HG03064 (cell line): ENCODE measurements at regions not wholly inside any gene's neighbourhood (a gene's known extent, or its start where the extent isn't known, plus 50 kb on each side); places are given as distances from the start of the nearest gene placed in this dataset.
"Not testable (repeated sequence)": the region's sequence is repeated elsewhere in the genome, so short reads cannot be mapped to it uniquely, and the experiment has no call there.

Experiments
- ATAC-seq: cut with Tn5 transposase; IDR thresholded peaks from one replicate; pipeline ENCODE4 v1.9.1; 2021; ENCODE audit warnings: low read depth; ENCODE audit not compliant: unreplicated experiment

DNA sequence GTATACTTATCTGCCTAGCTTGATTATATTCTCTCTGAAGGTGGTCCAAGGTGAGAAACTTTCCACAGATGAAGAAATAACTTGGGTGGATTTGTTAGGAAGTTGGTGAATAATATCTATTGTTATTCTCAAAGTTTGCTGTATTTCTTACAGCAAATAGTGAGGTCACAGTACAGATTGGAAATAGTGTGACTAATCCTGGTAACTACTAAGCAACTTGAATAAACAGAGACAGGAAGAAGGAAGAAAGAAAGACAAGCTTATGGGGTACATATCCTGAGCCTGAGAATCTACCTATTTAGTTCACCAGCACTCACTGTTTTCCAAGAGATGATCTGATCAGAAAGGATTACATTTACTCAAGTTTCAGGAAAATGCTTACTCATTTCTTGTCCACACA is 1416.1 kb downstream of the RPA4 start:
- ATAC-seq: no peak

- not testable (repeated sequence) for ATAC-seq
Observed at GRCh38 chrX:98300536-98300935, 1416.8 kb downstream of the RPA4 start.

DNA sequence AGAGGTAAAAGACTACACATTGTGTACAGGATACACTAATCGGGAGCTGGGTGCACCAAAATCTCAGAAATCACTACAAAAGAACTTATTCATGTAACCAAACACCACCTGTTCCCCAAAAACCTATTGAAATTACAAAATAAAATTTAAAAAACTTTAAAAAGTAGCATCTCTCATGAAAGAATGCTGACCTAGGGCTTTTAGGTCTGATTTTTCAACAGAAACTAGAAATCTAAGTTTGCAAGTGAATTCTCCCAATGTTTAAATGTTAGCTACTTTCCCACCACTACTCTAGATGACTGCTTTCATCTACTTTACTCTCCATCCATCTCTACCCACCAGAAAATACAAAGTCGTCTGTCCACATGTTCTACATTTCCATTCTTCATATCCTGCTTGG is 1447.7 kb downstream of the RPA4 start:
- no peak for ATAC-seq

GRCh38 chrX:98338544-98338943 is 1454.8 kb downstream of the RPA4 start:
- ATAC-seq: no peak

DNA sequence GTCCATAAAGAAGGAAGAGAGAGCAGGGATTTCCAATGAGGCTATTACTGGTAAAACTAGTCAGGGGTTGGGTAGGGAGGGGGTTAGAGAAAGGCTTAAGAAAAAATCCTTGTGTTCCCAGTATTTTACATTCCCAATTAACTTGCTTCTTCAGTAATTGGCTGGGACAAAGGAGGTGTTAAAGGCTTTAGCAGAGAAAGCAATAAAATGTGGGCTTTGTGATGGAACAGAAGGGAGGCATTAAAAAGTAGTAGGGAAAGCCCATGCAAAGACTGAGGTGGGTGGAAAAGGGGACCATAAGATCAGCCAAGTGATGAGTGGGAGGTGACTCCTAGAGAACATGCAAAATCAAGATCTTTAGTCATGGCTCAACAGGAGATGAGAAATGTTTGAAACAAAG is 1467.2 kb downstream of the RPA4 start:
- ATAC-seq: no peak

GRCh38 chrX:98357146-98357545 is 1473.4 kb downstream of the RPA4 start:
- no peak for ATAC-seq

- no peak for ATAC-seq
Observed at GRCh38 chrX:98362630-98363029, 1478.9 kb downstream of the RPA4 start.

- ATAC-seq: no peak
Observed at GRCh38 chrX:98371994-98372393, 1488.3 kb downstream of the RPA4 start.

DNA sequence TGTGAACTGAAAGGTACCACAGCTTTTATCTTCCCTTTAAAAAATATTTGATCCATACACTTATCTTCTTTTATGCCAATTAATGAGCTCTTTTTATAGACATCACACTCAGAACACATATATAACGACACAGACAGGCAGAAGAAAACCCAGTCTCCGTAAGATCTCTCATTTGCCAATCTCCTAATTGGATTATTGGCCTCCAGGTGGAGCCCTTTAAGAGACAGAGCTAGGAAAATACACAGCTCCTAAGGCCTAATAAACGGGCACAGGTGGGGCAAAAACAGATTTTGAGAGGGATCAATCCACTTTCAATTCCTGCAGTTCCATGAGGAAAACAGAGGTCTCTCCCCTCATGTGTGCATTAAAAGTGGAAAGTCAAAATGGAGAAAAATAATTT is 1495.4 kb downstream of the RPA4 start:
- no peak for ATAC-seq

- no peak for ATAC-seq
Observed at GRCh38 chrX:98380106-98380505, 1496.4 kb downstream of the RPA4 start.

DNA sequence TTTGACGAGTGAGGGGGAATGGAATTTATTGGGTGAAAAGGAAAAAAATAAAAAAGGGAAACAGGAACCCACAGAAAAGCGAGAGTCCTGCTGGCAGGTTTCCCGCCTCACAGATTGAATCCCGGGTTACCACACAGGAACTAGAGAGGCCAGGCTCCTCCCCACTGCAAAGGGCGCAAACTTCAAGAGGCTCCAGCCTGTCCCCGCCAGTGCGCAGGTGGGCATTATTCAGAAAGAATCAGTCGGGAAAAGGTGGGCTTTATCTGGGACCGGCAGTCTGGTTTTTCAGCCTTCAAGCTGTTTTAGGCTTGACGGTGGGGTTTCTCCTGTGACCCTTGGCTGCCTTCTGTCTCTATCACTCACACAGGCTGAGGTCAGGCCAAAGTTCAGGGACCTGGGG is 1496.8 kb downstream of the RPA4 start:
- no peak for ATAC-seq

GRCh38 chrX:98398542-98398941 is 1514.8 kb downstream of the RPA4 start:
- no peak for ATAC-seq

GRCh38 chrX:98405376-98405775 is 1521.7 kb downstream of the RPA4 start:
- ATAC-seq: no peak

GRCh38 chrX:98407584-98407983 is 1523.9 kb downstream of the RPA4 start:
- ATAC-seq: no peak

DNA sequence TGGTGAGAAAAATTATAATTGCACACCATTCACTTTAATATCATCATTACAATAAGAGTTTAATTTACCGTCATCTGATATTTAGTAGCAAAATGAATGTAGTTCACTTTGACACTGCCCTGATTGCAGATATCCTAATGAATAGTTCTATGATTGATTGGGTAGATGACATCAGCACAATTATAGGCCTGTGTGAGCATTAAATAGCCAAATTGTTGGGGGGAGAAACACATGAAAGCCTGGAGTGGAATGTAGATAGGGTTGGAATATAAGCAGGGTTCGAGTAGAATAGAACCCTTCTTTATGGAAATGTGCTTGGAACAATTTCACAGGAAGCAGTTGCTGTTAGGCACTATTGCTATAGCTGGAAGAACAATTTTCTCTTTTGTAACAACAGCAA is 1526.2 kb downstream of the RPA4 start:
- ATAC-seq: no peak

DNA sequence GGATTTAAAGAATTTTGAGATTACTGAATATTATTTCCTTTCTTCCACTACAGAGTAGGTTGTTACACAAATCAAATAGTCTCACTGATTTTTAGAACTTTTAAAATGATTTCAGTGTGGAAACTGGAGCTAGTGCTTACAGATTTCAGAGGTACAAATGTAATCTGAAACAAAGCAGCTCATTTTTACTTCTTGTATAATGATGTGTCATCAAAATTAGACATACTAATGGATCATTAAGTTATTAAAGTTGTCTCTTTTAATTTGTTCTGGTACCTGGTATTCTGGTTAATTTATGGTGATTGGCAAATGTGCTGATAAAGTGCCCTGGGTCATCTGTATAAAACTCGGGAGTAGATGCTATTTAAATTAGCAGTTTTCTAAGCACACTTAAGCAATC is 1528.3 kb downstream of the RPA4 start:
- ATAC-seq: no peak

DNA sequence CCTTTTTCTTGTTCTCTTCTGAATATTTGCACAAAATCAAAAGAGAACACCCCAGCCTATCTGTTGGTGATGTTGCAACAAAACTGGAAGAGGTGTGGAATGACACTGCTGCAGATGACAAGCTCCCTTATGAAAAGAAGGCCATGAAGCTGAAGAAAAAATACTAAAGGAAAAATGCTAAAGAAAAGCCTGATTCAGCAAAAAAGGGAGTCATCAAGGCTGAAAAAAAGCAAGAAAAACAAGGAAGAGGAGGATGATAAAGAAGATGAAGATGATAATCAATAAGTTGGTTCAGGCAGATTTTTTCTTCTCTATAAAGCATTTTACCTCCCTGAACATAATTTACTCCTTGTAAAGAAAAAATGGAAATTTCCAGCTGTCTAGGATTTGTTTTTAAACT is 1538.8 kb downstream of the RPA4 start:
- no peak for ATAC-seq

DNA sequence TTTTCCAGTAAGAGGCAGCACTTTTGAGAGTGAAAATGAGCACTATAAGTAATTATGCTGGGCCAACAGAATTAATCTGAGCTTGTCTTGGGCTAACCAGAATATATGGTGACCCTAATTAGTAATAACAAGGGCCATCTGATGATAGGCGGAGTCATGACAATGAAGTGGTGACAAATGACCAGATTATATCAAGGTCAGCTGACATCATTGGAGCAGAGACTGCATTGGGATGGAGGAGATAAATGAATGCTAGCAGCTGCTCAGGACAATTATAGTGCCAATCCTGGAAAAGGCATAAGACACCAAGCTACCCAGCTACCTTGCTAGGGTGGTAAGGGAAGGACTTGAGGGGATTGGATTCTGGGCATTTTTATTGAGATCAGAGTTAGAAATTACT is 1548.7 kb downstream of the RPA4 start:
- ATAC-seq: no peak

GRCh38 chrX:98448524-98448923 is 1564.8 kb downstream of the RPA4 start:
- no peak for ATAC-seq

DNA sequence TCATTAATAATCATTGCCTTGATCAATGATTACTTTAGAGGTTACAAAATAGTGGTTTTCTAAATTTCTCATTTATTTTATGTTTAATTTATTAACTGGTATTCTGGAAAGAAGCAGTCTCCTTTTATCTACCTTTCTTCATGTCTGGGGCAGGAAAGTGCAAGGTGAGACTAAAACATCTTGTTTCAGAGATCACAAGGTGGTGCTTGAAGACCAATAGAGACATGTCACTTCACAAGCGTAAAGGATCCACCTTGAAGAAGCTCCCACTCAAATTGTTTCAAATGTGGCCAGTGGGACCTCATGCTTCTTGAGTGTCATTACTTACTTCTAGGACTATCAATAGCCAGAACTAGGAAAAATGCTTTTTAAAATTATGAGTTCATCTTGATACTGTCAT is 1568.7 kb downstream of the RPA4 start:
- ATAC-seq: no peak

DNA sequence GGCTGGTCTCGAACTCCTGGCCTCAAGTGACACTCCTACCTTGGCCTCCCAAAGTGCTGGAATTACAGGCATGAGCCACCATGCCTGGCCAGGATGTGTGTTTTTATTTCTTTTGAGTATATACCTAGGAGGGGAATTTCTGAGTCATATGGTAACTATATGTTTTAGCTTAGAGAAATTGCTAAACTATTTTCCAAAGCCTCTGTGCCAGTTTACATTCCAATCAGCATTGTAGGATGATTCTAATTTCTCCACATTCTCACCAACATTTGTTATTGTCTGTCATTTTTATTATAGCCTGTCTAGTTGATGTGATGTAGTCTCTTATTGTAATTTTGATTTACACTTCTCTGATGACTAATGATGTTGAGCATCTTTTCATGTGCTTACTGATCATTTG is 1576.0 kb downstream of the RPA4 start:
- no peak for ATAC-seq

- ATAC-seq: no peak
Observed at GRCh38 chrX:98480606-98481005, 1596.9 kb downstream of the RPA4 start.

DNA sequence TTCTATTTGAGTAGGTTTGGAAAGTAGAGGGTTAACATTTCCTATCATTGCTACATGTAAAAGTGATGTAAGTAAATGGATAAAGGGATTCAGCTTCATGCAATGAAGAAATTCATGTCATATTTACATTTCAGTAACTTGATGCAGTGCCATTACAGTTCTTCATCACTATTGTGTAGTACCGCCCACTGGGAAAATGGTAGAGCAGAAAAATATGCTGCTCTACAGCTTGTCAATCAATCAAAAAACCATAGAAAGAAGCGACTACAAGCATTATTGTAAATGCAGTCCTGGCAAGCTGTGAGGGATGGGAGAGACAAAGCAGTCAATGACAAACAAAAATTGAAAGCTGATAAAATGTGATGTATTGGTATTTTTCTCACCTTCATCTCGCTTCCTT is 1597.9 kb downstream of the RPA4 start:
- ATAC-seq: no peak

DNA sequence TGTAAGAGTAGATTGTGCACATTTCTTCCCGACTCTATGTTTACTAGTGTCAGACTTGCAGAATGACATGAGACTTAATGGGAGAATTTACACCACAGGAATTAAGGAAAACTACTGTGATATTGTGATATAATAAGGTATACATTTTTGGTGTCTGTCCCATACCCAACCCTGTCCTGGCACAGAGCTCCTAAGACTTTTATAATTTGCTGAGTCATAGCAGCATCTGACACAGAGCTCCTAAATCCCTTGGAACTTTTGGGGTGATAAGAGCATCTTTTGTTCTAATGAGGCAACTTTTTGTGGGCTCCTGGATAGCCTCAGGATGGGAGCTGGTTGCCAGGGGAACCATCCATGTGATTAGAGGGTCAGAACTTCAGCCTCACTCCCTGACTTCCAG is 1607.0 kb downstream of the RPA4 start:
- no peak for ATAC-seq
